OCI-LY1 (cell line): ENCODE measurements at regions not wholly inside any gene's neighbourhood (a gene's known extent, or its start where the extent isn't known, plus 50 kb on each side); places are given as distances from the start of the nearest gene placed in this dataset.

ENCODE experiments used
- H2AFZ ChIP-seq: fragments of 200-600 bp; sonication (generic), shearing (Covaris generic); 2 replicates; pipeline ENCODE4 v1.6.0; 2014; ENCODE audit warnings: antibody characterized with exemption, mild to moderate bottlenecking, low read length
- H3F3A ChIP-seq: fragments of 200-600 bp; sonication (generic), shearing (Covaris generic); 2 replicates; pipeline ENCODE4 v1.6.0; 2014; ENCODE audit warnings: mild to moderate bottlenecking, antibody characterized with exemption, low read length, moderate library complexity; ENCODE audit not compliant: insufficient read depth
- H3K27ac ChIP-seq: fragments of 200-600 bp; sonication (generic); 2 replicates; pipeline ENCODE4 v1.5.1; 2014; ENCODE audit warnings: low read length, mixed run types, mild to moderate bottlenecking, low read depth; ENCODE audit not compliant: poor library complexity, severe bottlenecking
- H3K27me3 ChIP-seq: fragments of 200-600 bp; sonication (generic); 2 replicates; pipeline ENCODE4 v1.6.0; 2014; ENCODE audit warnings: antibody characterized with exemption, mild to moderate bottlenecking, low read length, moderate library complexity; ENCODE audit not compliant: insufficient read depth
- H3K36me3 ChIP-seq: fragments of 200-600 bp; sonication (generic); 2 replicates; pipeline ENCODE4 v1.6.1; 2014; ENCODE audit warnings: mild to moderate bottlenecking, antibody characterized with exemption, low read length, moderate library complexity, mixed read lengths; ENCODE audit not compliant: insufficient read depth
- H3K4me1 ChIP-seq: fragments of 200-600 bp; sonication (generic); 2 replicates; pipeline ENCODE4 v1.5.1; 2014; ENCODE audit warnings: mild to moderate bottlenecking, low read length, moderate library complexity; ENCODE audit not compliant: insufficient read depth, severe bottlenecking
- H3K4me2 ChIP-seq: fragments of 200-600 bp; sonication (generic), shearing (Covaris generic); 2 replicates; pipeline ENCODE4 v1.6.1; 2014; ENCODE audit warnings: low read length
- H3K4me3 ChIP-seq: fragments of 200-600 bp; sonication (generic); 2 replicates; pipeline ENCODE4 v1.5.1; 2014; ENCODE audit warnings: low read length, low read depth, mild to moderate bottlenecking, mixed read lengths; ENCODE audit not compliant: poor library complexity, severe bottlenecking
- H3K79me2 ChIP-seq: fragments of 200-600 bp; shearing (Covaris generic); 2 replicates; pipeline ENCODE4 v1.6.1; 2016; ENCODE audit warnings: mixed run types, low read length, mixed read lengths; ENCODE audit not compliant: insufficient read depth
- H3K9ac ChIP-seq: fragments of 200-600 bp; sonication (generic), shearing (Covaris generic); 2 replicates; pipeline ENCODE4 v1.6.1; 2014; ENCODE audit warnings: mild to moderate bottlenecking, low read length, mixed read lengths
- H3K9me2 ChIP-seq: fragments of 200-600 bp; sonication (generic), shearing (Covaris generic); 2 replicates; pipeline ENCODE4 v1.6.1; 2014; ENCODE audit warnings: low read depth, mild to moderate bottlenecking, low read length, mixed read lengths
- H3K9me3 ChIP-seq: fragments of 200-600 bp; shearing (Covaris generic); 2 replicates; pipeline ENCODE4 v1.6.1; 2014; ENCODE audit warnings: low read length, mixed read lengths
- H4K20me1 ChIP-seq: fragments of 200-600 bp; sonication (generic), shearing (Covaris generic); 2 replicates; pipeline ENCODE4 v1.6.0; 2016; ENCODE audit warnings: mild to moderate bottlenecking, low read length; ENCODE audit not compliant: insufficient read depth
- CTCF ChIP-seq: fragments of 200-600 bp; sonication (generic), shearing (Covaris generic); IDR thresholded peaks from 2 replicates; pipeline ENCODE4 v1.5.1; 2017; ENCODE audit warnings: mild to moderate bottlenecking, antibody characterized with exemption, low read length, moderate library complexity, mixed read lengths
- EZH2 ChIP-seq: fragments of 200-600 bp; sonication (generic), shearing (Covaris generic); IDR thresholded peaks from 2 replicates; pipeline ENCODE4 v1.8.0; 2017; ENCODE audit warnings: borderline replicate concordance, mixed run types, mild to moderate bottlenecking, antibody characterized with exemption, low read length, moderate library complexity, mixed read lengths

GRCh38 chr14:42535397-42535796, 928.7 kb downstream of the LRFN5 start:
- Histone ChIP-seq H3K36me3 (no peaks in the 10 kb centered on the region), H2AFZ (peak overlapping the region; percentile 98), H3K4me3 (peak overlapping the region; percentile 49), H3K9me2 (no peaks in the 10 kb centered on the region), H3F3A (no peaks in the 10 kb centered on the region), H3K9me3 (no peaks in the 10 kb centered on the region), H3K79me2 (no peaks in the 10 kb centered on the region), H3K27me3 (no peaks in the 10 kb centered on the region), H3K9ac (peak overlapping the region; percentile 37), H4K20me1 (no peaks in the 10 kb centered on the region), H3K4me2 (peak overlapping the region; percentile 65), H3K27ac (no peak overlapping the region), H3K4me1 (no peaks in the 10 kb centered on the region)
- peak; percentile 33; the same call in 1 of the 2 replicates for TF ChIP-seq CTCF
- TF ChIP-seq EZH2: no peak

GRCh38 chr14:42533476-42533875, 926.8 kb downstream of the LRFN5 start:
- no peaks in the 10 kb centered on the region for H3K27me3 ChIP-seq
- no peaks in the 10 kb centered on the region for H3K79me2 ChIP-seq
- no peak overlapping the region for H3K9ac ChIP-seq
- H3K4me1 ChIP-seq: no peaks in the 10 kb centered on the region
- H3K27ac ChIP-seq: no peak overlapping the region
- no peak for TF ChIP-seq EZH2
- TF ChIP-seq CTCF: no peak
- H2AFZ ChIP-seq: no peak overlapping the region
- H3F3A ChIP-seq: no peaks in the 10 kb centered on the region
- H4K20me1 ChIP-seq: no peaks in the 10 kb centered on the region
- H3K9me3 ChIP-seq: no peaks in the 10 kb centered on the region
- H3K9me2 ChIP-seq: no peaks in the 10 kb centered on the region
- no peak overlapping the region for H3K4me3 ChIP-seq
- H3K36me3 ChIP-seq: no peaks in the 10 kb centered on the region
- H3K4me2 ChIP-seq: no peak overlapping the region

- Histone ChIP-seq H3K36me3 (no peaks in the 10 kb centered on the region), H3K9ac (no peak overlapping the region), H3K79me2 (no peaks in the 10 kb centered on the region), H4K20me1 (no peaks in the 10 kb centered on the region), H3K9me3 (no peaks in the 10 kb centered on the region), H3K27ac (no peak overlapping the region), H2AFZ (no peak overlapping the region), H3K27me3 (no peaks in the 10 kb centered on the region), H3K4me1 (no peaks in the 10 kb centered on the region), H3F3A (no peaks in the 10 kb centered on the region), H3K4me2 (no peak overlapping the region), H3K9me2 (no peaks in the 10 kb centered on the region), H3K4me3 (no peak overlapping the region)
- TF ChIP-seq CTCF (no peak), EZH2 (no peak)
These were observed 925.5 kb downstream of the LRFN5 start for GRCh38 chr14:42532194-42532593.
